IMR-90 (cell line): ENCODE measurements at regions not wholly inside any gene's neighbourhood (a gene's known extent, or its start where the extent isn't known, plus 50 kb on each side); places are given as distances from the start of the nearest gene placed in this dataset.

Source experiments
- BHLHE40 ChIP-seq: fragments of 150-350 bp; IDR thresholded peaks from 2 replicates; pipeline ENCODE4 v1.6.1; 2016; ENCODE audit warnings: mild to moderate bottlenecking, low read depth, low read length
- CEBPB ChIP-seq: IDR thresholded peaks from 2 replicates; pipeline ENCODE4 v1.6.1; 2012; ENCODE audit warnings: low read depth, low read length, improper control_type of control experiment
- CHD1 ChIP-seq: IDR thresholded peaks from 2 replicates; pipeline ENCODE4 v1.6.1; 2012; ENCODE audit warnings: low read depth, low read length, improper control_type of control experiment
- CTCF ChIP-seq: conservative IDR thresholded peaks from 2 replicates; pipeline ENCODE4 v1.5.1; 2012; ENCODE audit warnings: mild to moderate bottlenecking, low read depth, low read length, improper control_type of control experiment
- ELK1 ChIP-seq: fragments of 150-350 bp; IDR thresholded peaks from 2 replicates; pipeline ENCODE4 v1.6.1; 2016; ENCODE audit warnings: low read depth, mild to moderate bottlenecking, low read length, moderate library complexity, borderline replicate concordance
- FOS ChIP-seq: fragments of 150-350 bp; IDR thresholded peaks from 2 replicates; pipeline ENCODE4 v1.6.1; 2016; ENCODE audit warnings: low read depth, low read length
- MAFK ChIP-seq: IDR thresholded peaks from 2 replicates; pipeline ENCODE4 v1.6.1; 2012; ENCODE audit warnings: low read depth, low read length, improper control_type of control experiment
- NFE2L2 ChIP-seq: fragments of 150-350 bp; IDR thresholded peaks from 2 replicates; pipeline ENCODE4 v1.6.1; 2016; ENCODE audit warnings: low read depth, mild to moderate bottlenecking, low read length
- POLR2A ChIP-seq: IDR thresholded peaks from 2 replicates; pipeline ENCODE4 v1.6.1; 2012; ENCODE audit warnings: mild to moderate bottlenecking, low read depth, low read length
- RAD21 ChIP-seq: IDR thresholded peaks from 2 replicates; pipeline ENCODE4 v1.6.1; 2012; ENCODE audit warnings: low read length, improper control_type of control experiment
- RCOR1 ChIP-seq: IDR thresholded peaks from 2 replicates; pipeline ENCODE4 v1.6.1; 2012; ENCODE audit warnings: mild to moderate bottlenecking, low read length, improper control_type of control experiment; ENCODE audit not compliant: insufficient replicate concordance
- RFX5 ChIP-seq: IDR thresholded peaks from 2 replicates; pipeline ENCODE4 v1.8.0; 2012; ENCODE audit warnings: low read depth, mild to moderate bottlenecking, low read length, moderate library complexity
- SMC3 ChIP-seq: fragments of 150-350 bp; IDR thresholded peaks from 2 replicates; pipeline ENCODE4 v1.6.1; 2016; ENCODE audit warnings: low read depth, mild to moderate bottlenecking, antibody characterized with exemption, low read length, moderate library complexity
- USF2 ChIP-seq: fragments of 150-350 bp; IDR thresholded peaks from 2 replicates; pipeline ENCODE4 v1.6.1; 2017; ENCODE audit warnings: mild to moderate bottlenecking, antibody characterized with exemption, low read length, low read depth

- no peak for TF ChIP-seq USF2
- TF ChIP-seq ELK1 = no peak
- no peak for TF ChIP-seq CTCF
- TF ChIP-seq POLR2A = no peak
- TF ChIP-seq CEBPB = no peak
- no peak for TF ChIP-seq SMC3
- no peak for TF ChIP-seq FOS
- TF ChIP-seq CHD1 = no peak
- TF ChIP-seq NFE2L2 = no peak
- TF ChIP-seq MAFK = no peak
- no peak for TF ChIP-seq RAD21
- TF ChIP-seq RCOR1 = no peak
- no peak for TF ChIP-seq BHLHE40
- TF ChIP-seq RFX5 = no peak
These were observed 381.8 kb downstream of the DCDC2C start for GRCh38 chr2:4085186-4085585.
